B cell (primary cell): ENCODE measurements at regions not wholly inside any gene's neighbourhood (a gene's known extent, or its start where the extent isn't known, plus 50 kb on each side); places are given as distances from the start of the nearest gene placed in this dataset.

Experiments
- ATAC-seq: fragments of 200-7000 bp; cut with Tn5 transposase; one replicate; pipeline ENCODE4 v1.10.0; 2021; ENCODE audit warnings: low read depth, mild to moderate bottlenecking, moderate number of reproducible peaks, moderate library complexity
- CTCF ChIA-PET: fragments of 350-600 bp; sonication (Branson Sonifier 250); formaldehyde crosslinking; loops from one replicate; lab custom pipeline; 2021; ENCODE audit warnings: antibody characterized with exemption, inconsistent platforms; lab: Charles Lee
- POLR2A ChIA-PET: fragments of 350-600 bp; sonication (Branson Sonifier 250); formaldehyde crosslinking; loops from one replicate; lab custom pipeline; 2021; ENCODE audit warnings: antibody characterized with exemption; lab: Charles Lee
- DNase-seq: peaks from one replicate; pipeline ENCODE4 v3.0.0; 2013
- H2AFZ ChIP-seq: 2 replicates; pipeline ENCODE4 v1.6.1; 2012; ENCODE audit warnings: mild to moderate bottlenecking, low read depth, low read length; ENCODE audit not compliant: insufficient read depth, poor library complexity, severe bottlenecking
- H3K27ac ChIP-seq, 2 donors: 1 replicate in 1 of 2; 2 replicates in 1 of 2; pipeline ENCODE4 v1.5.1; 2012 to 2013; ENCODE audit warnings: low read length in 2 of 2, mild to moderate bottlenecking in 2 of 2, moderate library complexity in 1 of 2
- H3K27me3 ChIP-seq, 4 experiments: fragments of 200-600 bp in 1 of 4; sonication (generic) in 1 of 4; replicated peaks in 1 of 4; 1 replicate in 2 of 4; 2 replicates in 2 of 4; pipeline versions ENCODE4 v1.6.1 to v1.7.0; 2013 to 2016; ENCODE audit warnings: low read length in 3 of 4, mild to moderate bottlenecking in 2 of 4, mixed read lengths in 1 of 4, moderate library complexity in 1 of 4; ENCODE audit not compliant: insufficient read depth in 4 of 4, control insufficient read depth in 3 of 4; ENCODE audit errors: control extremely low read depth in 1 of 4
- H3K36me3 ChIP-seq, 2 experiments: replicated peaks in 1 of 2; 1 replicate in 1 of 2; 2 replicates in 1 of 2; pipeline versions ENCODE4 v1.6.1 to v1.7.1; 2013; ENCODE audit warnings: low read length in 1 of 2; ENCODE audit not compliant: insufficient read depth in 2 of 2, control insufficient read depth in 1 of 2; ENCODE audit errors: control extremely low read depth in 1 of 2, extremely low read depth in 1 of 2
- H3K4me1 ChIP-seq, 2 donors: fragments of 200-600 bp in 1 of 2; sonication (generic) in 1 of 2; 1 replicate in 1 of 2; 2 replicates in 1 of 2; pipeline versions ENCODE4 v1.5.1 to v1.6.1; 2013 to 2017; ENCODE audit warnings: low read length in 2 of 2; ENCODE audit not compliant: control insufficient read depth in 2 of 2, insufficient read depth in 2 of 2
- H3K4me2 ChIP-seq: replicated peaks from 2 replicates; pipeline ENCODE3; 2012; ENCODE audit warnings: mild to moderate bottlenecking, low read depth, low read length; ENCODE audit not compliant: poor library complexity, severe bottlenecking
- H3K4me3 ChIP-seq, 5 experiments: fragments of 200-600 bp in 1 of 5; sonication (generic) in 1 of 5; 1 replicate in 3 of 5; 2 replicates in 2 of 5; pipeline versions ENCODE4 v1.5.1 to v1.7.0; 2011 to 2016; ENCODE audit warnings: low read length in 4 of 5, mild to moderate bottlenecking in 4 of 5, low read depth in 2 of 5, control low read depth in 1 of 5, moderate library complexity in 1 of 5; ENCODE audit not compliant: insufficient read depth in 1 of 5; ENCODE audit errors: control extremely low read depth in 1 of 5, extremely low read depth in 1 of 5
- H3K79me2 ChIP-seq: fragments of 200-600 bp; sonication (generic); one replicate; pipeline ENCODE4 v1.6.0; 2016; ENCODE audit warnings: low read length; ENCODE audit not compliant: control insufficient read depth, insufficient read depth
- H3K9ac ChIP-seq: fragments of 200-600 bp; sonication (generic); 2 replicates; pipeline ENCODE4 v1.6.1; 2017; ENCODE audit warnings: mild to moderate bottlenecking, low read length, moderate library complexity
- H3K9me3 ChIP-seq, 3 donors: one replicate each; pipeline versions ENCODE4 v1.6.1 to v1.7.1; 2013; ENCODE audit warnings: low read length in 2 of 3; ENCODE audit not compliant: control insufficient read depth in 2 of 3, insufficient read depth in 1 of 3; ENCODE audit errors: control extremely low read depth in 1 of 3
- H4K20me1 ChIP-seq: 2 replicates; pipeline ENCODE4 v1.6.0; 2012; ENCODE audit warnings: mild to moderate bottlenecking, low read length; ENCODE audit not compliant: insufficient read depth, control insufficient read depth, poor library complexity, severe bottlenecking
- H3K27ac Mint-ChIP-seq: one replicate; pipeline ENCODE4 v1.8.0; 2021; ENCODE audit warnings: mixed read lengths
- H3K27me3 Mint-ChIP-seq: one replicate; pipeline ENCODE4 v1.8.0; 2021; ENCODE audit warnings: mixed read lengths
- H3K4me1 Mint-ChIP-seq: one replicate; pipeline ENCODE4 v1.8.0; 2021; ENCODE audit warnings: mixed read lengths
- H3K4me3 Mint-ChIP-seq: one replicate; pipeline ENCODE4 v1.8.0; 2021; ENCODE audit warnings: mixed read lengths
- H3K9me3 Mint-ChIP-seq: one replicate; pipeline ENCODE4 v1.8.0; 2022; ENCODE audit warnings: mixed read lengths; ENCODE audit not compliant: insufficient read depth
- CTCF ChIP-seq: fragments of 200-600 bp; IDR thresholded peaks from one replicate; pipeline ENCODE4 v1.8.0; 2022; ENCODE audit warnings: antibody characterized with exemption, mild to moderate bottlenecking
- EZH2 ChIP-seq: IDR thresholded peaks from 2 replicates; pipeline ENCODE4 v1.6.1; 2012; ENCODE audit warnings: borderline replicate concordance, low read depth, mild to moderate bottlenecking, moderate library complexity, low read length; ENCODE audit not compliant: insufficient read depth, poor library complexity, severe bottlenecking
- WGBS: methylation state at CpG from one replicate; pipeline ENCODE4 v1.1.5; 2013; ENCODE audit warnings: missing lambda C conversion rate; ENCODE audit not compliant: insufficient coverage; 5-methylcytosine and 5-hydroxymethylcytosine counted together
- intact Hi-C: fragments of 100-400 bp; cut with micrococcal nuclease; formaldehyde crosslinking; loops from one replicate; pipeline ENCODE4 v1.10.0; 2022

- POLR2A ChIA-PET: no interaction called here
- Histone ChIP-seq H3K36me3 (no peaks in the 10 kb centered on the region), H3K27me3 (no peaks in the 10 kb centered on the region), H2AFZ (no peak overlapping the region), H3K4me3 (no peak overlapping the region), H3K4me1 (no peaks in the 10 kb centered on the region), H3K79me2 (no peaks in the 10 kb centered on the region), H3K4me2 (no peak overlapping the region), H3K9me3 (peaks cover 0 to 50% (median 0%) of the 10 kb centered on the region in 3 donors), H4K20me1 (no peaks in the 10 kb centered on the region), H3K9ac (no peak overlapping the region), H3K27ac (no peak overlapping the region)
- 93% methylated on average over 17 of the region's 17 CpGs for WGBS
- intact Hi-C loops: no loop called here
- CTCF ChIA-PET: interaction anchor here (0.7 kb wide), 1 partner anchor 356 kb away, joined by 3 read pairs; no protein-coding TSS in a partner anchor
- Mint-ChIP-seq H3K4me3 (no peak overlapping the region), H3K27me3 (peaks cover 3% of the 10 kb centered on the region), H3K27ac (no peak overlapping the region), H3K9me3 (no peaks in the 10 kb centered on the region), H3K4me1 (no peaks in the 10 kb centered on the region)
- DNase-seq (no peak), ATAC-seq (no peak)
- TF ChIP-seq CTCF (no peak), EZH2 (no peak)
Observed at GRCh38 chr6:170174124-170174770, 116.6 kb downstream of the DLL1 start.

GRCh38 chr6:170173335-170173881 lies 117.5 kb downstream of the DLL1 start:
- no peak overlapping the region for H2AFZ ChIP-seq
- no peak for DNase-seq
- H3K36me3 ChIP-seq: no peaks in the 10 kb centered on the region
- Mint-ChIP-seq H3K9me3 (no peaks in the 10 kb centered on the region), H3K27ac (no peak overlapping the region), H3K27me3 (peaks cover 3% of the 10 kb centered on the region), H3K4me3 (no peak overlapping the region), H3K4me1 (no peaks in the 10 kb centered on the region)
- ATAC-seq: no peak
- WGBS: 100% methylated on average over 2 of the region's 5 CpGs
- no peaks in the 10 kb centered on the region for H4K20me1 ChIP-seq
- ChIA-PET POLR2A (no interaction called here), CTCF (no interaction called here)
- H3K4me1 ChIP-seq: no peaks in the 10 kb centered on the region
- H3K79me2 ChIP-seq: no peaks in the 10 kb centered on the region
- H3K9ac ChIP-seq: no peak overlapping the region
- no peak overlapping the region for H3K27ac ChIP-seq
- H3K4me2 ChIP-seq: no peak overlapping the region
- peaks cover 0 to 55% (median 0%) of the 10 kb centered on the region in 3 donors for H3K9me3 ChIP-seq
- H3K27me3 ChIP-seq: no peaks in the 10 kb centered on the region
- no peak for TF ChIP-seq CTCF
- TF ChIP-seq EZH2: no peak
- no peak overlapping the region for H3K4me3 ChIP-seq
- intact Hi-C loops: no loop called here
